HG03521 (cell line): ENCODE measurements at regions not wholly inside any gene's neighbourhood (a gene's known extent, or its start where the extent isn't known, plus 50 kb on each side); places are given as distances from the start of the nearest gene placed in this dataset.

Experiments used
- ATAC-seq: cut with Tn5 transposase; IDR thresholded peaks from one replicate; pipeline ENCODE4 v1.9.1; 2021; ENCODE audit warnings: mild to moderate bottlenecking, moderate library complexity; ENCODE audit not compliant: unreplicated experiment

GRCh38 chr12:105832806-105833205 lies 305.9 kb downstream of the NUAK1 start:
- ATAC-seq, result no peak

- no peak for ATAC-seq
These were observed 304.3 kb downstream of the NUAK1 start for GRCh38 chr12:105834496-105834895.

GRCh38 chr12:105835580-105836241 lies 303.0 kb downstream of the NUAK1 start:
- ATAC-seq, result no peak

DNA sequence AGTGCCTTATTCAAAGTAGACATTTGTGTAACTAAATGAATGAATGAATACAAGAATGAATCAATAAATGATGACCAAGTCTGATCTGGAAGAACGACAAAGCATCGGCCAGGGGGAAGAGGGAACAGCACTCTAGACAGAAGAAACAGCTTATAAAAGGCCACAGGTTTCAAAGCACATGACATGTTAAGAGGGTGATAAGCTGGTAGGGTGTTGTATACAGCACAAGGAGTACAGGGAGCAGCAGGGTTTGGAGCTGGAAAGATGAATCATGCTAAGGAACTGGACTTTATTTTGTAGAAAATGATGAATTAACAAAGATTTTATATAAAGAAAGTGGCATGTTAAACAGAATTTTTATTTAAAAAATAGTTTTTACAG lies 302.5 kb downstream of the NUAK1 start:
- ATAC-seq, result no peak

- no peak for ATAC-seq
These were observed 299.1 kb downstream of the NUAK1 start for GRCh38 chr12:105839629-105840127.

GRCh38 chr12:105840384-105840783 lies 298.4 kb downstream of the NUAK1 start:
- ATAC-seq, result no peak

- ATAC-seq, result no peak
These were observed 296.9 kb downstream of the NUAK1 start for GRCh38 chr12:105841840-105842239.

- ATAC-seq, result no peak
These were observed 295.2 kb downstream of the NUAK1 start for GRCh38 chr12:105843561-105843960.

- no peak for ATAC-seq
These were observed 294.6 kb downstream of the NUAK1 start for GRCh38 chr12:105843986-105844760.

- ATAC-seq, result no peak
These were observed 292.4 kb downstream of the NUAK1 start for GRCh38 chr12:105846331-105846730.

GRCh38 chr12:105847068-105847467 lies 291.7 kb downstream of the NUAK1 start:
- ATAC-seq, result no peak

- no peak for ATAC-seq
These were observed 290.5 kb downstream of the NUAK1 start for GRCh38 chr12:105848286-105848685.

- no peak for ATAC-seq
These were observed 288.4 kb downstream of the NUAK1 start for GRCh38 chr12:105850103-105850968.

DNA sequence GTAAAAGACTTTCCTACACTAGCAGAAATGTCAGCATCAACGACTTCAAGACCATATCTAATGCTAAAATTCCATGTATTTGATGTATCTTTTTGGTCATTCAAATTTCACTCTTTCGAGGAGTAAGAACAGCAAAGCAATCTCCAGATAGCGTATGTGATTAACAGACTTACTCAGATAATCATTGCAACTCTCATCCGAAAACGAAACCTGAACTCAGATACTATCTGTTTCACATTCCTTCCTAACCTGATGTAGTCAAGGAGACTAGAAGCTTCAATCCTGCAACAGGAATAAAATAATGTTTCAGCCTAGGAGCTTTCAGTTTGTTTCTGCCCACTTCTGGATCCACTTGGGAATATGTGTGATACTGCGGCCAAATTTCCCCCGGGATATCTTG lies 286.3 kb downstream of the NUAK1 start:
- no peak for ATAC-seq

DNA sequence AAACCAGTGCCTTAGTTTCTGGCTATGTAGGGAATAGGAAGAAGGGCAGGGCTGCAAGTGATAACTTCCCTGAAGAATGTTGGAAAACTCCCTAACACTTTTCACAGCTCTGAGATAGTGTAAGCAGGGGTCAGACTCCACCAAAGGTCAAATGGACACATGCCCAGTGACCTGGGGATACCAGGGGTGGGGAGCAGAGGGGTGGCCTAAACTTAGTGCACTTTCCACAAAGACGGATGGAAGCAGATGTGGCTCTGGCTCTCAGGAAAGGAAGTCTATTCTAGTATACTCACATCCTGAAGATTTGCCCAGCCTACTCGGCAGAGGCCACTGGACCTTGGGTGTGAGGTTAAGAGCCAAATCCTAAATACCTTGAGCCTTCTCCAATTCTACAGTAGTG lies 285.8 kb downstream of the NUAK1 start:
- no peak for ATAC-seq

- no peak for ATAC-seq
These were observed 284.7 kb downstream of the NUAK1 start for GRCh38 chr12:105854071-105854470.

DNA sequence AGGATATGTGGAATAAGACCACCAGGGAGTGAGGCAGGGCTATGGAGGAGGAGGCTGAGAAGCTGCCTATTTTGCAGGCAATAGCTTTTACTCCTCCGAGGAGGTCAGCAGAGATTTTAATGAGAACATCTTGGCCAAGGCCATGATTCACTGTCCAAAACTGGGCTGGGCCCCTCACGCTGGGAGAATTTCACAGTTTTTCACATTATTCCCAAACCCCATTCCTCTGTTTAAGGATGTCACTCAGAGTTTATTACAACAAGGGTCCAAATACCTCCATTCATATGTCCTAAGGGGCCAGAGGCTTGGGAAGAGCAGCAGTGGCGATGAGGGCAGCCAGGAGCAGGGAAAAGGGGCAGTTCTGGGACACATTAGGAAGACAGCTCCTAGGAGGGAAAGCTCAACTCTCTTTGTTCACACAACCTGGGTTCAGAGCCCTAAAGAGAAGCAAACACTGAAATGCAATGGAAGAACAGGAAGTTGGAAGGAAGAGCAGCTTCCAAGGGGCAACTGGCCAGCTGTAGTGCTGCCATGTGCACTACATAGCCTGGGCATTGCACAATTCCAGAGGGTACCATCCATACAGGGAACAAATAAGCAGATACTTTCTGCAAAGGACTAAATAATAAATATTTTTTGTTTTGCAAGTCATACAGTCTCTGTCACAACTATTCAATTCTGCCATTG lies 283.2 kb downstream of the NUAK1 start:
- no peak for ATAC-seq

- ATAC-seq, result no peak
These were observed 282.7 kb downstream of the NUAK1 start for GRCh38 chr12:105856048-105856405.

- ATAC-seq, result no peak
These were observed 279.6 kb downstream of the NUAK1 start for GRCh38 chr12:105858981-105859710.

DNA sequence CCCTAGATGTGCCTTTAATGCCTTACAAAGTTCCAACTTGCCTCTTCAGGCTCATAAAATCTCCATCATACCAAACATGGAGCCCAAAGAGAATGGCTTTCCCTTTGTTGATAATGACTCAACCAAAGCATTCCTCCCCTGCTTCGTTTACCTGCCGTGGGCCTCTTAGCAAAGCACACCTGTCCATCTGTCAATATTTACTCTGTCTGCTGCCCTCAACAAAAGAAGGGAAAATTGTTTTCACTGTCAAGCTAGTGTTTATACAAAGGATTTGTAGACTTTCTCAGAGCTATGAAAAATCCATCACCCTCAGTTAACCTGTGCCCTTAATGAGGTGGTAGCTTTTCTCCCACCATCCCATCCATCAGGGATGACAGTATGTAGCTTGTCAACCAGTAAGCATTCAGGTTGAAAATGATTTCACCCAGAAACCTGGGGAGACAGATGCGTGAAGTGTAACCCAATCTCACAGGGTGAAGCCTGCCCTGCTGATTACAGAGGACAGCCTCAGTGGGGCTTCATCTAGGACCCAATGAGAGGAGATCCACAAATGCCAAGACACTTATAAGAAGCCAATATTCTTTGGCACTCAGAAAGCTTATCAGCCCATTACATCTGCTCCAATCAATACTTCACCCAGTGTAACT lies 278.1 kb downstream of the NUAK1 start:
- no peak for ATAC-seq
